Skeletal muscle tissue (tissue), 3 donors: ENCODE measurements at regions not wholly inside any gene's neighbourhood (a gene's known extent, or its start where the extent isn't known, plus 50 kb on each side); places are given as distances from the start of the nearest gene placed in this dataset.

Experiments
- H3K27ac ChIP-seq: one replicate; pipeline ENCODE4 v1.7.0; 2013; ENCODE audit warnings: mild to moderate bottlenecking, low read depth, low read length, inconsistent platforms
- H3K27me3 ChIP-seq, 3 donors: one replicate each; pipeline ENCODE4 v1.7.0; 2013; ENCODE audit warnings: low read length in 3 of 3; ENCODE audit not compliant: control insufficient read depth in 3 of 3, insufficient read depth in 3 of 3
- H3K36me3 ChIP-seq, 3 donors: one replicate each; pipeline ENCODE4 v1.7.0; 2013; ENCODE audit warnings: low read length in 3 of 3; ENCODE audit not compliant: control insufficient read depth in 3 of 3, insufficient read depth in 3 of 3
- H3K4me1 ChIP-seq, 3 donors: one replicate each; pipeline ENCODE4 v1.7.0; 2013; ENCODE audit warnings: low read length in 3 of 3, mild to moderate bottlenecking in 3 of 3; ENCODE audit not compliant: control insufficient read depth in 3 of 3, insufficient read depth in 3 of 3
- H3K4me3 ChIP-seq, 3 donors: one replicate each; pipeline ENCODE4 v1.7.0; 2013; ENCODE audit warnings: low read length in 3 of 3
- H3K9ac ChIP-seq, 3 donors: one replicate each; pipeline ENCODE4 v1.7.0; 2013; ENCODE audit warnings: low read length in 3 of 3, mild to moderate bottlenecking in 3 of 3, moderate library complexity in 2 of 3, low read depth in 1 of 3
- H3K9me3 ChIP-seq, 3 donors: one replicate each; pipeline ENCODE4 v1.7.0; 2013; ENCODE audit warnings: low read length in 3 of 3; ENCODE audit not compliant: control insufficient read depth in 3 of 3
- donor health status: Osteomylitis.

DNA sequence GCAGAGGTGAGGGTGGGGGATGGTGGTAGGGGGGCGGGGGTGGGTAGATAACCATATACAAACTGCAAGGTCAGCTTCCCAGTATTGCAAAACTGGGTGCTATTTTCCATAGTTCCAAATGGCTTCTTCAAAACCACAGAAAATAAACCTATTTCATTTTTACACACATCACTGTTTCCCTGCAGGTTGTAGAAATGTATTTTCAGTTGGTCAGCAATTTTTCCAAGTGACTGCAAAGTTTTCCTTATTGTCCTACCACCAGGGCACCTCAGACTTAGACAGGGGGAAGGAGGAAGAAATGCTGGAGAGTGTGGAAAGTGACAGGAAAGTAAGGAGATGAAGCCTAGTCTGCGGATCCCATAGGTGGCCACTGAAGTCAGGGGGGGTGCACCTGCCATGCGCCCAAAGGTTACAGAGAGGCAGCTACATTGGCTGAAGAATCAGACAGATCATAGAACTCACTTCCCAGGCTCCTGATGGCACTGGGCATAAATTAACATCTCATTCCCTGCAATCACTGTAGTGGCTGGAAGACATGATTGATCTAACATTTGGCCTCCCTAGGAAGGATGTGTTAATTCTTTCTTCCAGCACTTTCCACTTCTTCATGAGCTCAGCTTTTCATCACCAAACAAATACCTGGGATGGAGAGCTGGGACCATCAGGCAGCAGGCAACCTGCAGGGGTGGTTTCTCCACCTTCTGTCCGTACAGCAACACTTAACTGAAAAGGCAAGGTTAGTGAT is 402.0 kb downstream of the HNRNPD start:
- Histone ChIP-seq H3K36me3 (no peaks in the 10 kb centered on the region), H3K9me3 (no peaks in the 10 kb centered on the region), H3K4me3 (no peak overlapping the region), H3K9ac (no peak overlapping the region), H3K27ac (no peak overlapping the region), H3K27me3 (no peaks in the 10 kb centered on the region), H3K4me1 (no peaks in the 10 kb centered on the region)

DNA sequence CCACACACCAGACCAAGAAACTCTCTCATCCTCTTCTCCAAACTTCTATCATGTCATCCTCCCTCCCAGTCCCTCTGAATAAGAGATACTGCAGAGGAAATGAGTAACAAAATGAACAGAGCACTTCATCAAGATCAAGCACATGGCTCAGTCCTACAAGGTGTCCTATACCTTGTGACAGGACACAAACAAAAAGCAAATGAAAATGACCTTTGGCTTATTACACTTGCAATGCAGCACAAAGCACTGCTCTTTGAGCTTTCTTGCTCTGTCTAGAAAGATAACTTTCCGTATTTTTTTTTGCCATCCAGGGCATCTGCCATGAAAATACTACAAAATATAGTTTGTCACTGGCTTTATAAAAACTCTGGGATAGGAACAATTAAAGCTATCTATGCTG is 402.7 kb downstream of the HNRNPD start:
- no peak overlapping the region for H3K4me3 ChIP-seq
- no peaks in the 10 kb centered on the region for H3K36me3 ChIP-seq
- H3K27me3 ChIP-seq: no peaks in the 10 kb centered on the region
- no peaks in the 10 kb centered on the region for H3K9me3 ChIP-seq
- no peak overlapping the region for H3K9ac ChIP-seq
- no peak overlapping the region for H3K27ac ChIP-seq
- H3K4me1 ChIP-seq: no peaks in the 10 kb centered on the region

DNA sequence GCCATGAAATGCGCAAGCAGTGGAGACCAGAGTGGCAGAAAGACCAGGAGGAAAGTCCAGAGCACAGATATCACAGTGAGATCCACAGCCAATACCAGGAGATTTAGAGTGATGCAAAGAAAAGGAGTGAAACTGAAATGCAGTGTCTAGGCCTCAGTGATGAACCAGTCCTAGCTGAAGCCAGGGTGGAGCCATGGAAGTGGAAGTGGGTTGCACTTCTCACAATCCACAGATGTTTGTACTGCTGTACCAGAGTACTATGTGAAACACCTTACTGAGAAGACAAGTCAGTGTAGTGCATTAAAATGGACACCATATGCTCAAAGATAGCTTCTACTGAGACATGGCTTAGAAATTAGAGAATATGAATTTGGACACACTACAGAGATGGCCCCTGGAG is 403.3 kb downstream of the HNRNPD start:
- H3K27ac ChIP-seq: no peak overlapping the region
- H3K4me1 ChIP-seq: no peaks in the 10 kb centered on the region
- H3K36me3 ChIP-seq: no peaks in the 10 kb centered on the region
- no peak overlapping the region for H3K4me3 ChIP-seq
- no peak overlapping the region for H3K9ac ChIP-seq
- H3K9me3 ChIP-seq: no peaks in the 10 kb centered on the region
- no peaks in the 10 kb centered on the region for H3K27me3 ChIP-seq

DNA sequence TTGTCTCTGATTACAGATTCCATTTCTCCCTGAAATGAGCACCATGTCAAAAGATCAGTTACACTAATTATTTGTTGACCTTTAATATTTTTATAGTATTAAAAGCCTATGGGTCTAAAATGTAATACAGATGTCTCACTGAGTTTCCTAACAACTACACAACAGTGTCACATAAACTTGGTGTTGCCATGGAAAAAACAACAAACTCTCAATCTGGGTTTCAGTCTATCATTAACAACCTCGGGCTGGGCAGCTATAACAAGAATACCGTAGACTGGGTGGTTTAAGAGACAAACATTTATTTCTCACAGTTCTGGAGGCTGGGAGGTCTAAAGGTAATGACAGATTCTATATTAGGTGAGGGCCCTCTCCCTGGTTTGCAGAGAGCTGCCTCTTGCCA is 407.1 kb downstream of the HNRNPD start:
- no peak overlapping the region for H3K4me3 ChIP-seq

DNA sequence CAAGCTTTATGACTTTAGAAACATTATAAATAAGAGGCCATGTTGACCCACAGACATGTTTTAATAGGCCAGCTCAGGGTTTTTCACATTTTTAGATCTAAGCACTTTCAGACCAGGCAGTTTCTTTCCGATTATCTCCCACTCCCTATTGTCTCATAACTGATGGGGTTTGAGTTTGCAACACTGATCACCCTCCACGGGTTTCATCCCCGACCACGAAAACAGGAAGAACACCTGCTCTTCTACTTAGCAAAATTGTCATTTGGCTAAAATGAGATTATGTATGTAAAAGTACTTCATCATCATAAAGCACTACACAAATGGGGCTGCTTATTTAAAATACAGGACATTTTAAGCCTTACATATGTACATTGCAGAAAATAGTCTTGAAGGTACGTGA is 407.9 kb downstream of the HNRNPD start:
- H3K27ac ChIP-seq: no peak overlapping the region
- no peak overlapping the region for H3K9ac ChIP-seq
- H3K9me3 ChIP-seq: no peaks in the 10 kb centered on the region
- H3K36me3 ChIP-seq: no peaks in the 10 kb centered on the region
- H3K4me1 ChIP-seq: no peaks in the 10 kb centered on the region
- no peaks in the 10 kb centered on the region for H3K27me3 ChIP-seq
- no peak overlapping the region for H3K4me3 ChIP-seq

More for the DNA sequence above, 407.1 kb downstream of the HNRNPD start:
- Histone ChIP-seq H3K36me3 (no peaks in the 10 kb centered on the region), H3K4me1 (no peaks in the 10 kb centered on the region), H3K9me3 (no peaks in the 10 kb centered on the region), H3K27me3 (no peaks in the 10 kb centered on the region), H3K27ac (no peak overlapping the region), H3K9ac (no peak overlapping the region)

DNA sequence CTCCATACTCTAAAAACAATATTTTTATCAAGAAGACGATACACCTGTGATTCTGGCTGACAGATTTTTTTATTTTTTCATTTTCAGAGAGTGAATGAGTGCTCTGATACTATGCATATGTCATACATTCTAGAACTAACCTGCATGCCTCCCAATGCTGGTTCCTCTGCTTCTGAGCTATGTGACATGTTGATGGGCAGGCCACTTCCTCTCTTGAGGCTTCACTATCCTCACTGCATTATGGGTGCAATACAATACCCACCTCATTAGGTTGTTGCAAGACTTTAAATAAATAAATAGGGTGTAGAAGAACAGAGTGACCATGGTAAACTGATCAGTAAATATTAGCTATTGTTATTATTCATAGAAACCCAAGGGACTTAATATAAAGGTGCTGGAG is 408.3 kb downstream of the HNRNPD start:
- Histone ChIP-seq H3K9me3 (no peaks in the 10 kb centered on the region), H3K4me3 (no peak overlapping the region), H3K27ac (no peak overlapping the region), H3K4me1 (no peaks in the 10 kb centered on the region), H3K36me3 (no peaks in the 10 kb centered on the region), H3K27me3 (no peaks in the 10 kb centered on the region), H3K9ac (no peak overlapping the region)

DNA sequence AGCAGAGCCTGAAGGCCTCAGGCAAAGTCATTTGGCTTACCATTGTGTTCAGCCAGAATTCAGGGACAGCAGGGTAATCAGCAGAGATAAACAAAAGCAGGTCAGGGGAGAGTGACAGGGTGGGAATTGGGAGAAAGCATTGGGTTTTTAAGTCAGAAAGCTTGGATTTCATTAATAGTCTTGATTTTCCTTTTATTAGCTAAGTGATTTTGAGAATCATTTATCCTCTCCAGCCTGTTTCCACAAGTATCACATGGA is 410.1 kb downstream of the HNRNPD start:
- no peaks in the 10 kb centered on the region for H3K4me1 ChIP-seq
- no peaks in the 10 kb centered on the region for H3K36me3 ChIP-seq
- no peaks in the 10 kb centered on the region for H3K9me3 ChIP-seq
- no peaks in the 10 kb centered on the region for H3K27me3 ChIP-seq
- H3K4me3 ChIP-seq: no peak overlapping the region
- H3K27ac ChIP-seq: no peak overlapping the region
- H3K9ac ChIP-seq: no peak overlapping the region

DNA sequence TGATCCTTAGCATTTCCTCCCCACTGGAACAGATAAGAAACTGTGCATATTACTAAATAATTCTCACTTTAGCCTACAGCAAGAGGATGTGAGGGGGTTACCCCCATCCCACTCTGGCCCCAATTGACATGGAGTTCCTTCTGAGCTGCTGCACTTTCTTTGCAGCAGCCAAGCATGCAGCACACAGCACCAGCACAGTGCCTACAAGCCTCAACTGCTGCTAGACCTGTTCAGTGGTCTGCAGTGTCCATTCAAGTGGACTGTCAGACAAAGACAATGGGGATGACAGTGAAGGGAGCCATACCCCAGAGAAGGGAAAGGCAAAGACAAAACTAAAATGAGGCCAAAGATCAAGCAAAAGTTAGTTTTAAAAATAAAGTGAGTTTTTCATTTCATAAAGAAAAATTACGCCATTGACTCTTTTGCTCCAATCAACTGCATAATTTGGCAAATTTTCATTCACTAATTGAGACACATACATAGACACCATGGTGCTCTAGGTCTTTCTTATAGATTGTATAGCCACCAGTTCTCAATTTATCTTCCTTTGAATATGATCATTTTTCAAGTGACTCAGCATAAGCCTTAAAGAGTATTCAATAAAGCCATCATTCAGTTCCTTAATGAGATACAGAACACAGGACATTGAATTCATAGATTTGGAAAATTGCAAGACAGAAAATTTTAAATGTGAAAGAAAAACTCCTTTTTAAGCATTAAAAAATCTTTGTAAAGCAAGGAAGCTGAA is 410.6 kb downstream of the HNRNPD start:
- H3K36me3 ChIP-seq: no peaks in the 10 kb centered on the region
- H3K9ac ChIP-seq: no peak overlapping the region
- no peaks in the 10 kb centered on the region for H3K4me1 ChIP-seq
- no peaks in the 10 kb centered on the region for H3K9me3 ChIP-seq
- no peaks in the 10 kb centered on the region for H3K27me3 ChIP-seq
- H3K4me3 ChIP-seq: no peak overlapping the region
- H3K27ac ChIP-seq: no peak overlapping the region

DNA sequence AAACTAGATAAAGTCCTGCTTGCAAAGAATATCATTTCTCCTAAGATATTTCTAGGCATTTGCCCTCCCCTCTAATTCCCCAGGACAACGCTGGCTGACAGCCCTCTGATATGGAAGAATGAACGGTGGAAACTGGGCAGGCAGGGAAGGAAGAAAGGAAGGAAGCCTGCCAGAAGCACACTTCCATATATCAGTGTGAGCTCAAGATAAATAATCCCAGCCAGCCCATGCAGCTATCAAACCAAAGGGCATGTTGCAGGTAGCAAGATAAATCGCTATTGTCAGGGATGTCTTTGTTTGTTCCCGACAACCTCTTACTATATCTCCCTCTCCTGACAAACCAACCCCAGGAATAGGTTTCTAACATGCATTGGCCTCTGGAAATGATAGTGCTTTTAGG is 412.8 kb downstream of the HNRNPD start:
- Histone ChIP-seq H3K4me3 (no peak overlapping the region), H3K36me3 (no peaks in the 10 kb centered on the region), H3K4me1 (no peaks in the 10 kb centered on the region)

DNA sequence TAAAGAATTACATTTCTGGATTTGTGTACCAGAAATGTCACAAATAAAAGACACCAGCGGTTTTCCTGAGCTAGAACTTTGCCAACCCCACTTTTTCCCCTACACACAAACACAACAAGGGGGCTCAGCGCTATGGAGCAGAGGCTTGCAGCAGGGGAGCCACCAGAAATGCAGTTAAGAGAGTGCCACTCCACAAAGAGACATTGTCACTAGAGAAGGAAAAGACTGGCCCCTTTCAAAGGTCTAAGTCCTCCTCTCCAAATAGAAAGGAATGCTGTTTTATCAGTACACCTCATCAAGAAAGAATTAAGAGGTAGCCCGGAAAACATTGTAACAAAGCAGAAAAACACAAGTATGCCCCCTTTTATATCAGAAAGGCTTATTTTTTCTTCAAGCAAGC is 419.5 kb downstream of the HNRNPD start:
- no peak overlapping the region for H3K9ac ChIP-seq
- H3K4me1 ChIP-seq: no peaks in the 10 kb centered on the region
- H3K27ac ChIP-seq: no peak overlapping the region
- H3K9me3 ChIP-seq: no peaks in the 10 kb centered on the region
- H3K27me3 ChIP-seq: no peaks in the 10 kb centered on the region
- H3K36me3 ChIP-seq: no peaks in the 10 kb centered on the region
- no peak overlapping the region for H3K4me3 ChIP-seq

More for the DNA sequence above, 412.8 kb downstream of the HNRNPD start:
- Histone ChIP-seq H3K27me3 (no peaks in the 10 kb centered on the region), H3K27ac (no peak overlapping the region), H3K9ac (no peak overlapping the region), H3K9me3 (no peaks in the 10 kb centered on the region)
